ENCODE measurements at regions not wholly inside any gene's neighbourhood (a gene's known extent, or its start where the extent isn't known, plus 50 kb on each side); places are given as distances from the start of the nearest gene placed in this dataset.
"Not testable (repeated sequence)": the region's sequence is repeated elsewhere in the genome, so short reads cannot be mapped to it uniquely, and the experiment has no call there.

DNA sequence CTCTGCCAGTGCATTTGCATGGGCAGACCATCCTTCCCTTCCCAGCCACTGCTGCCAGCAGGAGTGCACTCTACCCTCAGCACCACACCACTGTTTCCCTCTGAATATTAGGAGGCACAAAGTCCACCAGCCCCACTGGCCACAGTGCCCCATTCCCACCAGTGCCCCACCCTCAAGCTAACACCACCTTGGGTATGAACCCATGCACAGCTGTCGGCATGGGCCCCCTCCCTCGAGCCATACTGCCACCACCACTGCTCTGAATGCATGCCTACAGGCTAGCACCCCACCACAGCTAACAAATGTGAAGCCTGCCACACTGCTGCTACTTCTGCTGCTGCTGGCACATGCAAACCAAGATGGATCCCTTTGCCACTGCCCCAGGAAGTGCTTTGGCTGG lies 810.4 kb downstream of the TRAM1L1 start:
- DNase-seq = no peak

DNA sequence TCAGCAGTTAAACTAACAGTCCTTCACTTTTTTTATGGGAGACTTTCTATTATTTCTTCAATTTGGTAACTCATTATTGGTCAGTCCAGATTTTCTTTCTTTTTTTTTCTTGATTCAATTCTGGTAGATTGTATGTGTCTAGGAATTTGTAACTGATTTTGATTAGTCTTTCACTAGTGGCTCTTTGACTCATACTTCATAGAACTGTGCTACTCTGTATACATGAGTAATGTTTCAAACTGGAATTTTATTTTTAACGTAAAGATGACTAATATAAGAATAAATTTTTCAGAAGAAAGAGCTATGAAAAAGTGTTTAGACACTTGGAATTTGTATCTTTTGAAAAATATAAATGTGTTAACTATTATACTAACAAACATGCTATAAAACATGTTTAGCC lies 813.0 kb downstream of the TRAM1L1 start:
- DNase-seq = no peak

DNA sequence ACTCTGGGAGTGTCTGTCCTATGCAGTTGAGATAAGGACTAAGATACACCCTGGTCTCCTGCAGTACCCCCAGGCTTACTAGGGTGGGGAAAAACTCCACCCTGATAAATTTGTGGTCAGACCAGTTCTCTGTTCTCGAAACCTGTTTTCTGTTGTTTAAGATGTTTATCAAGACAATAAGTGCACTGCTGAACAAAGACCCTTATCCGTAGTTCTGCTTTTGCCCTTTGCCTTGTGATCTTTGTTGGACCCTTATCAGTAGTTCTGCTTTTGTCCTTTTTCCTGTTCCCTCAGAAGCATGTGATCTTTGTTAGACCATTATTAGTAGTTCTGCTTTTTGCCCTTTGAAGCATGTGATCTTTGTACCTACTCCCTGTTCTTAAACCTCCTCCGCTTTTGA lies 824.4 kb downstream of the TRAM1L1 start:
- DNase-seq = not testable (repeated sequence)

GRCh38 chr4:116244771-116245170 lies 840.6 kb downstream of the TRAM1L1 start:
- no peak for DNase-seq

- no peak for DNase-seq
Measured at GRCh38 chr4:116243431-116243830, 841.9 kb downstream of the TRAM1L1 start.

DNA sequence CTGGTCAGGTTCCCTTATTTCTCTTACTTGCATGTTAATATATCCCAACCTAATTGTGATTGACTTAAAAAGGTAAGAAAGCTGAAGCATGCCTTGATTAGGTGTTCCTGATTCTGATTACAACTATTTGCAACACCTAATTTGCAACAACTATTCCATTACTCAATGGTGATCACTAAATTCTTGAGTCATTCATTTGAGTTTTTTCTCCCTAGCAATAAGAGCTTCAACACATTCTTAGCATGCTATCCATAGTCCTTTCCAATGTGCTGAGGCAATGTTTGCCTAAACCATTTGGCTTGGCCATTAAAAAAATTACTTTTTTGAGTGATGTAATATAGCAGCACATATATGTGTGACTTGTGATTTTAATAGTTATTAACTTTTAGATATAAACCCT lies 851.4 kb downstream of the TRAM1L1 start:
- DNase-seq = no peak

- not testable (repeated sequence) for DNase-seq
Measured at GRCh38 chr4:116231999-116232398, 853.4 kb downstream of the TRAM1L1 start.

GRCh38 chr4:116229420-116229819 lies 856.0 kb downstream of the TRAM1L1 start:
- DNase-seq = no peak

DNA sequence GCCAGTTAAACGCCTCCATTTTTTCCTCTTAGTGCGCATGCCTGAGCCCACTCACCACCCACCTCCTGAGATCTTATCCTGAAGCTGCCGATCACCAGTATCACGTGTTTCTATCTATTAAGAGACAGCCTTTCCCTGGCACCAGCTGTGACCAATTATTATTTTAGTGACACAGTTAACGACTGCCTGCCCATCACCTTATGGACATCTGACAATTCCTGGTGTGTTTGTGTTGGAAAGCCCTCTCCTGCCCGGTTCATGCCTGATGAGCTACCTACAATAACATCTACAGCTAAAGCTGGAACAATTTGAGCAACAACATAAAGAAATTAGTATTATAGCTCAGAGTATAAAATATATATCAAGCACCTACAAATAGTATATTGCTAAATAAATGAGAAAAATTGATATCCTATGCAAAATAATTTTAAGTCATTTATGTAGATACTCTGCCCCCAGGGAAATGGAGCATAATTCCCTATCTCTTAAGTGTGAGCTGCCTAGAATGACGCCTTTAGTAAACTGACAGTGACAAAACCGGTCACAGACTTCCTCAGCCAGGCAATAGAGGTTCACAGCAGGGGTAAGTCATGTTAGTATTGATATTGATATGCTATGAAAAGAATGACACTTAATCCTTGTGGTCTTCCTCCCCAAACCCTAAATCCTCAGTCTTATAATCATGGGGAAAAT lies 862.2 kb downstream of the TRAM1L1 start:
- DNase-seq = no peak

GRCh38 chr4:116217781-116218180 lies 867.6 kb downstream of the TRAM1L1 start:
- no peak for DNase-seq

DNA sequence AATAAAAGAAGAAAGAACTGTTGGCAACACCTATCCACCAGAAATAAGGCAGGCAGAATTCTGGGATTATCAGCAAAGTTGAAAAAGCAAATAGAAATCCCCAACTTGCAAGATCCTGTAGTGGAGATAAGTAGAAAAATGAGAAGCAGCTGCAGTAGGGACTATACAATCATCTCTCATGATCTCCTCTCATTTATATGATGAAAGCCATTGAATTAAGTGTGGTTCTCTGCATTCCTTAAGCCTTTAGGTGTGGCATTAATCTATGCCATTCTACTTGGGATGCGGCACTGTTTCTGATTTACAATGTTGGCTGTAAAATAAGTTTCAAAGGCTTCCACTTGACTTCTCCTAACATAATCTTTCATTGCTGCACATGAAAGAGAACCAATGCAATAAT lies 869.8 kb downstream of the TRAM1L1 start:
- no peak for DNase-seq

DNA sequence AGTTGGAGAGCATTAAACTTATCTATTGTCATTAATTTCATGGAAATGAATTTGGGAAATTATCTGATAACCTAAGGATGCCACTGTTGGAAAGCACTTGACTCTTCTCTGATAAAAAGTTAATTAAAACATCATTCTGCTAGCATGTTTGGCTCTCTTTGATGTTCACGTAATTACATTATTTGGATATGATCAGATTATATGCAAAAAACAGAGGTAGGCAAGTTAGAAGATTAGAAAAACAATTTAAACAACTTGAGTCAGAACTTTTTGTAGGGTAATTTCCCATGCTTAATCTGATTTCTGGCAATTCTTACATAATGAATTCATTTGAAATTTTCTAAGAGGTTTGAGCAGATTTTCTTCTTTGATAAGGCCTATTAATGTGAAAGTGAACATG lies 882.9 kb downstream of the TRAM1L1 start:
- DNase-seq = no peak

- DNase-seq = no peak
Measured at GRCh38 chr4:116197317-116197809, 888.0 kb downstream of the TRAM1L1 start.

- no peak for DNase-seq
Measured at GRCh38 chr4:116183241-116183640, 902.1 kb downstream of the TRAM1L1 start.

DNA sequence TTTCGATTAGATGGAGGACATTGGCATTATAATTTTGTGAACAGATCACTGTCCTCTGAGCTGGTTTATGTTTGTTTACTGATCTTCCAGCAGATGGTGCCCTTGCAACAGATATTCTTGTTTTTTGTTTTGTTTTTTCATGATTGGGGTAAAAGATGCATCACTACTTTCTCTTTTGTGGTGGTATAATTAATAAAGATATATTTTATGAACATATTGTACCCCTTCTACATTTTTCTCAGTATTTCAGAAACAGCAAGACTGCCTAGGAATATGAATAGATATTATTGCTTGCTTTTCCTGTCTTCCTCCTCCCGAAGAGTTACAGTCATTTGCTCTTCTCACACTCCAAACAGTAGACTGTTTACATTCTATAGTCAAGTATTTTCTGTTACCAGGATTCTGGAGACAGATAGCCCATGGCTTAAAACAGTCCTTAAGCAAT lies 905.2 kb downstream of the TRAM1L1 start:
- DNase-seq = no peak

- DNase-seq = not testable (repeated sequence)
Measured at GRCh38 chr4:116151371-116151770, 934.0 kb downstream of the TRAM1L1 start.

GRCh38 chr4:116150152-116150551 lies 935.2 kb downstream of the TRAM1L1 start:
- DNase-seq = no peak

GRCh38 chr4:116143198-116143597 lies 942.2 kb downstream of the TRAM1L1 start:
- no peak for DNase-seq

GRCh38 chr4:116132946-116133345 lies 952.4 kb downstream of the TRAM1L1 start:
- no peak for DNase-seq

GRCh38 chr4:116126794-116127193 lies 958.6 kb downstream of the TRAM1L1 start:
- DNase-seq = no peak

- DNase-seq = no peak
Measured at GRCh38 chr4:116122124-116122523, 963.3 kb downstream of the TRAM1L1 start.

GRCh38 chr4:116118221-116118620 lies 967.2 kb downstream of the TRAM1L1 start:
- DNase-seq = no peak

GRCh38 chr4:116112861-116113260 lies 972.5 kb downstream of the TRAM1L1 start:
- not testable (repeated sequence) for DNase-seq

- DNase-seq = no peak
Measured at GRCh38 chr4:116110713-116111112, 974.7 kb downstream of the TRAM1L1 start.

- no peak for DNase-seq
Measured at GRCh38 chr4:116108606-116109005, 976.8 kb downstream of the TRAM1L1 start.
